ENCODE measurements at regions not wholly inside any gene's neighbourhood (a gene's known extent, or its start where the extent isn't known, plus 50 kb on each side); places are given as distances from the start of the nearest gene placed in this dataset.

GRCh38 chr7:106572394-106573124 is 88.4 kb downstream of the CCDC71L start:
- TF ChIP-seq EP300 (IDR thresholded peaks at IDR 0.05), result no peak
- no peak for TF ChIP-seq CTCF (IDR thresholded peaks at IDR 0.05)
